Esophagus squamous epithelium (tissue), 4 donors: ENCODE measurements at regions not wholly inside any gene's neighbourhood (a gene's known extent, or its start where the extent isn't known, plus 50 kb on each side); places are given as distances from the start of the nearest gene placed in this dataset.

Experiments used
- POLR2A ChIP-seq, 4 donors: fragments of 450-650 bp; IDR thresholded peaks; one replicate each; pipeline ENCODE4 v1.6.1; 2017; ENCODE audit warnings: antibody characterized with exemption in 4 of 4, mild to moderate bottlenecking in 4 of 4, moderate library complexity in 3 of 4
- TF ChIP-seq, protein P1 (sequence below), 6 experiments: fragments of 450-650 bp in 4 of 6; fragments of 200-600 bp in 2 of 6; sonication (generic) in 2 of 6; IDR thresholded peaks; one replicate each; pipeline ENCODE4 v1.5.1; 2016 to 2019; ENCODE audit warnings: antibody characterized with exemption in 6 of 6, mild to moderate bottlenecking in 4 of 6, moderate library complexity in 4 of 6

DNA sequence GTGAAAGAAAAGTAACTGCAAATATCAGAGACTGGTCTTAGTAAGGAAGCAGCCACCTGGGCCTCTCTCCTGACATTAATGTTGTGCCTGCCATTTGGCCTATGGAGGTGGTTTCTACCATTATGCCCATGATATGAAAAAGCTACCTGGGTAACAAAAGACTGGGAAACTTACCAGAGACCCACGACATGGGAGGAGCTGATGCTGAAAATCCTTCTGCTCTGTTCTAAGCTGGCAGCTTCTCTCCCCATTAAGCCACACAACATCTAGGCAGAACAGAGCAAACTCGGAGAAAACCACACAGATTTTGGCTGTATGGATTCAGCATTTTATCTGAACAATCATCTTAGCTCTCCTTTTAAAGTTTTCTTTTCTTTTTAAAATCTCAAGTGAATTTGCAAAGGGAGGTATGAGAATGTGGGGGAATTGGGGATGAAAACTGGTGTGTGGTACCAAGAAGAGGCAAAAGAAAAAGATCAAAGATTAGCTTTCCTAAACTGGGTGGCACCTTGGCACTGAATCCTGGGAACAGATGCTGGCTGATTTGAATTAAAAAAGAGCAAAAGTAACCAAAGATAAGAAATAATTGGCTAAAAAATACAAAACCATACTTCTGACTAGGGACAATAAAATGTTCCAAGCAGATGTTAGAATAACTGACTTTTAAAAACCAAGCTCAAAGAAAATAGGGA, 128.6 kb upstream of the ANKRD1 start:
- TF ChIP-seq, protein P1, sequence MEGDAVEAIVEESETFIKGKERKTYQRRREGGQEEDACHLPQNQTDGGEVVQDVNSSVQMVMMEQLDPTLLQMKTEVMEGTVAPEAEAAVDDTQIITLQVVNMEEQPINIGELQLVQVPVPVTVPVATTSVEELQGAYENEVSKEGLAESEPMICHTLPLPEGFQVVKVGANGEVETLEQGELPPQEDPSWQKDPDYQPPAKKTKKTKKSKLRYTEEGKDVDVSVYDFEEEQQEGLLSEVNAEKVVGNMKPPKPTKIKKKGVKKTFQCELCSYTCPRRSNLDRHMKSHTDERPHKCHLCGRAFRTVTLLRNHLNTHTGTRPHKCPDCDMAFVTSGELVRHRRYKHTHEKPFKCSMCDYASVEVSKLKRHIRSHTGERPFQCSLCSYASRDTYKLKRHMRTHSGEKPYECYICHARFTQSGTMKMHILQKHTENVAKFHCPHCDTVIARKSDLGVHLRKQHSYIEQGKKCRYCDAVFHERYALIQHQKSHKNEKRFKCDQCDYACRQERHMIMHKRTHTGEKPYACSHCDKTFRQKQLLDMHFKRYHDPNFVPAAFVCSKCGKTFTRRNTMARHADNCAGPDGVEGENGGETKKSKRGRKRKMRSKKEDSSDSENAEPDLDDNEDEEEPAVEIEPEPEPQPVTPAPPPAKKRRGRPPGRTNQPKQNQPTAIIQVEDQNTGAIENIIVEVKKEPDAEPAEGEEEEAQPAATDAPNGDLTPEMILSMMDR (IDR thresholded peaks at IDR 0.05): no peak
- TF ChIP-seq POLR2A (IDR thresholded peaks at IDR 0.05): no peak
